ENCODE measurements at regions not wholly inside any gene's neighbourhood (a gene's known extent, or its start where the extent isn't known, plus 50 kb on each side); places are given as distances from the start of the nearest gene placed in this dataset.
A peak's percentile ranks its signal among the peaks of the same experiment; 100 is the strongest.
"Not testable (repeated sequence)": the region's sequence is repeated elsewhere in the genome, so short reads cannot be mapped to it uniquely, and the experiment has no call there.

DNA sequence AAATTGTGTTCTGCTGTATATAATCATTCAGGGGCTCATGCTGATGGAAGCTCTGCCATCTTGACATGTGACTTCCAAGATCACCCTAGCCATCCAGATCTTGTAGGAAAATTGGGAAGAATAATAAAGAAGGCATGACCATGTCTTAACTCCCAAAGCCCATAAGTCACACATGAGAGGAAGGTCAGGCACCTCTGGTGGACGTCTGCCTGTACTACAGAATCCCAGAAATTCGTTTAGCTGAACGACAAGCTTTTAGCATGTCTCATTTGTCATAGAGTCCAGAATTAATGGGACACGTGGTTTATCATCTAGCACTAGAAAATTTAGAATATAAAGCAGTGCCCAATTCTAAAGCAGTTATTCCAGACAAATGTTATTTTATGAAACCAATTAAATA is 212.7 kb downstream of the CENPC start:
- DNase-seq (ENCODE audit: low read depth): no peak

DNA sequence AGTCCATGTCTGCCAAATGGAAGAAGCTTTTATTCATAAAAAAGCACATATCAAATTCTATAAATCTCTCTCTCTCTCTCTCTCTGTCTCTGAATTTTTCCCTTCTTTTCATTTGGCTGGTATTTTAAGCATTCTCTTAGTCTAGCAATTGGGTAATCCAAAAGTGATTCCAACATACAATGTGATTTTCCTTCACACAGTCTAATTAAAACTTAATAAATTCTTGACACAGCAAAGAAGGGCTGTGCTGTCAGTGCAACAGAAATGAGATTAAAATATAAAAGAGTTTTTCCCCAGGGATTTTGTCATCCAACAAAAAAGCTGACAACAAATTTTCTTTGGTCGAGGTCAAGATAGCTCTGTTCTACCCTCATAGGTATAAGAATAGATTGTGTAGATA is 216.9 kb downstream of the CENPC start:
- no peak for DNase-seq (ENCODE audit: low read depth)

DNA sequence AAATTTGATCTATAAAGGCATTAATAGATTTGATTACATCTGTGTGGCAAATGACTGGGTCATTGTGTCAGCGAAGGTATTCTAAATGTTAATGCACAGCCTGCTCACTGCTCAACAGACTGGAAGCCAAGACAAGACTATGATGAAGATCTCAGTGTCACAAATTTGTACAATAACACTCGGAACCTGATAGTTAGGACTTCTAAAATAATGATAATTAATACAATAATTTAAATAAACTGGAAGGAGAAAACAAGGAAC is 217.4 kb downstream of the CENPC start:
- DNase-seq (ENCODE audit: low read depth): no peak

DNA sequence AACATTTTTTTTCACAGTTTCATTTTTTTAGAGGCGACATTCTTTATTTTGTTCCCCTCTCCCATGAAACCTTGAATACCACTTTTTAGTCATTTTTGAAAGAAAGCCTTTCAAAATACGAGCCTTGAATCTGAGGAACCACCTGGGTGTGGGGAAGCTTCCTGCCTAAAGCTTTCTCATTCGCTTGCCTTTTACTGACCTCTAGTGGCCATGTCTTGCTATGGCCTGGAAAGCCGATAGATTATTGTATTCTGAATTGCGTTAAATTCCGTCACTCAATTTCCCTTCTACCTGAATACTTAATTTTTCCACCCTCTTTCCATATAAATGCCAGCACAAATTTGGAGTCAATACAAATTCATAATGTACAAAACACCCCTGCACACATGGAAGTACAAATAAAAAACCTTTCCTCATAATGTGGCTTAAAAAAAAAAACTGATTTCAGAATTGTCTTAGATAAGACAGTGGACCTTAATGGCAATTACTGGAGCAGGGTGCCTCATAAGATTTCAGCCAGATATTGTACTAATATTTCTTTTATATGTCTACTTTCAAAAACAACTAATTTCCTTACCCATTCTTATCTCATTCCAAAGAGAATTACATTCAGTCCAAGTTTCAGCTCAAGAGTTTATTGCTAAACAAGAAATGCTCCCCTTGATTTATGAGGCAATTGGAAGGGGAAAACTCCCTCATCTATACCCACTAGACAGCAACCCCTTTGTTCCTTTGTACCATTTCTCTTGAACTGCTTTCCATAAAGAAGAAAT is 217.9 kb downstream of the CENPC start:
- DNase-seq (ENCODE audit: low read depth): peak; percentile 17

DNA sequence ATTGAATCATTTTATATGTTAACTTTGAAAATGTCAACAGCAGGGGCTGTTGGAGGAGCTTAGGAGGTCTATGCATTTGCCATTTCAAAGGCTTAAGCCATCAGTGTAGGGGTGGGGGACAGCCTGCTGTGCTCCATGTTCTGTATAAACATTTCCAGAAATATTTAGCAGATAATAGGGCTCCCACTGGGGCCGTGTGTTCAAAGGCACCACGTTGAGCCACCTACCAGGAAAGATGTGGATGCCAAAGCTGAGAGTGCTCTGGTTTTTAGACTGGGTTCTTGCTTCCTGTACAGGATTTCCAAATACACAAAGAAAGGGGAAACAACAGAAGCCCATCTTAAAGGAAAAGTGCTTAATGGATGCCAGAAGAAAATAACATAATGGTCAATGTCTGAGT is 219.5 kb downstream of the CENPC start:
- no peak for DNase-seq (ENCODE audit: low read depth)

DNA sequence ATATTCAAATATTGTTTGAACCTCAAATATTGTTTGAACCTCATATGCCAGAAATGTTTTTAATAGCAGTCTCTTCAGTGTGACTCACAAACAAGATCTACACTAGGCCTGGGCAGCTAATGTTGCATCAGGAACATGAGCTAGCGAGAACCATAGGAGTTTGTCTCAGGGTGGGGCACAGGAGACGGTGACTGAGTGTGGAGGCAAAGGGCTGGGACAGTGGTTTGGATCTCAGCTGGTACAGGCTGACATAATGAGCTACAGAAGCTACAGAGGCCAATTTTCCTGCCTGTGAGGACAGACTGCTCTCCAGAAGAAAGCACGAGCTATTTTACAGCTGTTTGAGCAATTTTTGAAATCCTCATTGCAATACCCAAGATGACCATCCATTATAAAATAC is 224.7 kb downstream of the CENPC start:
- no peak for DNase-seq (ENCODE audit: low read depth)

DNA sequence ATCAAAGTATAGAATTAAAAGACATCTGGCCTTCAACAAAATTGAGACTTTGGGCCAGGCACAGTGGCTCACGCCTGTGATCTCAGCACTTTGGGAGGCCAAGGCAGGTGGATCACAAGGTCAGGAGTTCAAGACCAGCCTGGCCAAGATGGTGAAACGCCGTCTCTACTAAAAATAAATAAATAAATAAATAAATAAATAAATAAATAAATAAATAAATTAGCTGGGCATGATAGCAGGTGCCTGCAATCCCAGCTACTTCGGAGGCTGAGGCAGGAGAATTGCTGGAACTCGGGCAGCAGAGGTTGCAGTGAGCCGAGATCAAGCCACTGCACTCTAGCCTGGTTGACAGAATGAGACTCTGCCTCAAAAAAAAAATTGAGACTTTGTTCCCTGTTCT is 225.7 kb downstream of the CENPC start:
- DNase-seq (ENCODE audit: low read depth): not testable (repeated sequence)

DNA sequence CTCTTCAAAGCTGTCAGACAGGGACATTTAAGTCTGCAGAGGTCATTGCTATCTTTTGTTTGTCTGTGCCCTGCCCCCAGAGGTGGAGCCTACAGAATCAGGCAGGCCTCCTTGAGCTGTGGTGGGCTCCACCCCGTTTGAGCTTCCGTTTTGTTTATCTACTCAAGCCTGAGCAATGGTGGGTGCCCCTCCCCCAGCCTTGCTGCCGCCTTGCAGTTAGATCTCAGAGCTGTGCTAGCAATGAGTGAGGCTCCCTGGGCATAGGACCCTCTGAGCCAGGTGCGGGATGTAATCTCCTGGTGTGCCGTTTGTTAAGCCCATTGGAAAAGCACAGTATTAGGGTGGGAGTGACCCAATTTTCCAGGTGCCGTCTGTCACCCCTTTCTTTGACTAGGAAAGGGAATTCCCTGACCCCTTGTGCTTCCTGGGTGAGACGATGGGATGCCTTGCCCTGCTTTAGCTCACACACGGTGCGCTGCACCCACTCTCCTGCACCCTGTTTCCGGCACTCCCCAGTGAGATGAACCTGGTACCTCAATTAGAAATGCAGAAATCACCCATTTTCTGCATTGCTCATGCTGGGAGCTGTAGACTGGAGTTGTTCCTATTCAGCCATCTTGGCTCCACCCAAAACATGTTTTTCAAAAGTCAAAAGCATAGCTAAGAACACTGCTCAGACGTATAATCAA is 244.7 kb downstream of the CENPC start:
- not testable (repeated sequence) for DNase-seq (ENCODE audit: low read depth)

DNA sequence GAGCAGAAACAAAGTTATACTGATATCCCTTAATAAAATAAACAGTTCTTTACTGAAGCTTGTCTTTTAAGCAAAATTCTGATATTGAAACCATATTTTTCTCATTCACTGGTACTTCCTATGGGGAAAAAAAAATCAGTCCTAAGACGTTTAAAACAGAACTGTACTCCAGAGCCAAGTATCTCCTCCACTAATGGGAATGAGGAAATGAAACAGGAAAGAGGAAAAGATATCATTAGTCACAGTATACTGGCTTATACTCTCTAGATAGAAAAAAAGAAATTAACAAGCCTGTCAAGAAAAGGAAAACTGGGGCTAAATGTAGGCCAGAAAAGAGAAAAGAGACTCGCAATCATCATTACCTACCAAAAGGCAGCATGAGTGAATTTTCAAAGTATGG is 252.7 kb downstream of the CENPC start:
- DNase-seq (ENCODE audit: low read depth): no peak

DNA sequence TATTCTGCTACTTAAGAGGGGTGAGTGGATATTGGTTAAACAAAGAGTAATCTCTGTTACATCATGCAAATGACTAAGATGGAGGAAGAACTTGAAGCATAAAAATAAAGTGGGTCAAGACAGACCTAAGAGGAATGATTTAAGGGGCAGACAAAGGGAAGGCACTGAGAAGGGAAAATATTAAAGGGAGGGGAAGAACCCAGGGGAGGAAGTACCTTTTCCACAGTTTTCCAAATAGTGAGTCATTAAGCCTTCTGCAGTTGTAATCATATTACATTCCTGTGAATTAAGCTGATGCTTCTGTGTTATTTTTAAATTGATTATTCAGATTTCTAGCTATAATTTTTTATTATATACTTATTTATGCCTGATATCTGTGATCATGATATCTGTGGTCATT is 253.3 kb downstream of the CENPC start:
- DNase-seq (ENCODE audit: low read depth): no peak

DNA sequence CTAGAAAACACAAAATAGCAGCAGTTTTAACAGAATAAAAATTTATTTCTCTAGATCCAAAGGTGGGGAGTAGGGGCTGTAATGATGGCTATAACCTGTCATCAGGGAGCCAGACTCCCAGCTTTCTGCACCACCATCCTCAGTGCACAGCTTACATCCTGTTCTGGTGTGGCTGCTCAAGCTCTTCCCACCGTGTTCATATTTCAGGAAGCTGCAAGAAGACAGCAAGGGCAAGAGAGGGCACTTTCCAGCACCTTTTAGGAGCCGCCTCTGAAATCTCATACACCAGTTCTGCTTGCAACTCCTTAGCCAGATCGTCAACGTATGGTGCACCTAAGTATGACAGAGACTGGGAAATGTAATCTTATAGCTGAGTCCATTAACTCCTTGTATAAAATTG is 253.7 kb downstream of the CENPC start:
- DNase-seq (ENCODE audit: low read depth): no peak

DNA sequence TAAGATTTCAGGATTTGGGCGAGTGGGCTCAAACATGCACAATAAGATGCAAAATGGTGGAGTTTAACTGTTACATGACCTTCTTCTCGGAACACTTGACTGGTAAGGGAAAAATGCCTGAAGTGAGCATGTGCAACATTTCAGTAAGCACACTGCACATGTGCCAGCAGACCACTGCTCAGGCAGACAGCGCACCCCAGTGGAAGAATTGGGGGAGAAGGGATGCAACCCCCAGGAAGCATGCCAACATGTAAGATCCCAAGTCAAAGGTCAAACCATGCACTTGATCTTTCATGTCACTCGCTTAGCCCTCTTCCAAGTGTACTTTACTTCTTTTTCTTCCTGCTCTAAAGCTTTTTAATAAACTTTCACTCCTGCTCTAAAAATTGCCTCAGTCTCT is 256.3 kb downstream of the CENPC start:
- DNase-seq (ENCODE audit: low read depth): peak; percentile 12

DNA sequence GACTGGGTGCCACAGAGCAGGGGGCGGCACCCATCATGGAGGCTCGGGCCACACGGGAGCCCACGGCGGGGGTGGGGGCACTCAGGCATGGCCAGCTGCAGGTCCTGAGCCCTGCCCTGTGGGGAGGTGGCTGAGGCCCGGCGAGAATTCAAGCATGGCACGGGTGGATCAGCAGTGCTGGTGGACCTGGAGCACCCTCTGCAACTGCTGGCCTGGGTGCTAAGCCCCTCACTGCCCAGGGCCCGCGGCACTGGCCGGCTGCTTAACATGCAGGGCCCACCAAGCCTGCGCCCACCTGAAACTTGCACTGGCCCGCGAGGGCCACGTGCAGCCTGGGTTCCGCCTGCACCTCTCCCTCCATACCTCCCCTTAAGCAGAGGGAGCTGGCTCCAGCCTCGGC is 258.6 kb downstream of the CENPC start:
- DNase-seq (ENCODE audit: low read depth): no peak

DNA sequence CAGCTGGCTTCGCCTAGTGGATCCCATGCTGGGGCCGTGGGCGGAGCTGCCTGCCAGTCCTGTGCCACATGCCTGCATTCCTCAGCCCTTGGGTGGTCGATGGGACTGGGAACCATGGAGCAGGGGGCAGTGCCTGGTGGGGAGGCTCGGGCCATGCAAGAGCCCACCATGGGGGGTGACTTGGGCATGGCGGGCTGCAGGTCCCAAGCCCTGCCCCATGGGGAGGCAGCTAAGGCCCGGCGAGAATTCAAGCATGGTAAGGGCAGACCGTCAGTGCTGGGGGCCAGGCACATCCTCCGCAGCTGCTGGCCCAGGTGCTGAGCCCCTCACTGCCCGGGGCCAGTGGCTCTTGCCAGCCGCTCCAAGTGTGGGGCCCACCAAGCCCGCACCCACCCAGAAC is 262.6 kb downstream of the CENPC start:
- DNase-seq (ENCODE audit: low read depth): no peak

DNA sequence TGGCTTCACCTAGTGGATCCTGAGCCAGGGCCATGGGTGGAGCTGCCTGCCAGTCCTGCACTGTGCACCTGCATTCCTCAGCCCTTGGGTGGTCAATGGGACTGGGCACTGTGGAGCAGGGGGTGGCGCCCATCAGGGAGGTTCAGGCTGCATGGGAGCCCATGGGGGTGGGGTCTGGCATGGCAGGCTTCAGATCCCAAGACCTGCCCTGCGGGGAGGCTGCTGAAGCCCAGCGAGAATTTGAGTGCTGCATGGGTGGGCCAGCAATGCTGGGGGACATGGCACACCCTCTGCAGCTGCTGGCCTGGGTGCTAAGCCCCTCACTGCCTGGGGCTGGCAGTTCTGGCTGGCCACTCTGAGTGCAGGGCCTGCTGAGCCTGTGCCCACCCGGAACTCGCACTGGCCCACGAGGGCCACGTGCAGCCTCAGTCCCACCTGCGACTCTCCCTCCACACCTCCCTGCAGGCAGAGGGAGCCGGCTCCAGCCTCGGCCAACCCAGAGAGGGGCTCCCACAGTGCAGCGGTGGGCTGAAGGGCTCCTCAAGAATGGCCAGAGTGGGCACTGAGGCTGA is 270.0 kb downstream of the CENPC start:
- no peak for DNase-seq (ENCODE audit: low read depth)

DNA sequence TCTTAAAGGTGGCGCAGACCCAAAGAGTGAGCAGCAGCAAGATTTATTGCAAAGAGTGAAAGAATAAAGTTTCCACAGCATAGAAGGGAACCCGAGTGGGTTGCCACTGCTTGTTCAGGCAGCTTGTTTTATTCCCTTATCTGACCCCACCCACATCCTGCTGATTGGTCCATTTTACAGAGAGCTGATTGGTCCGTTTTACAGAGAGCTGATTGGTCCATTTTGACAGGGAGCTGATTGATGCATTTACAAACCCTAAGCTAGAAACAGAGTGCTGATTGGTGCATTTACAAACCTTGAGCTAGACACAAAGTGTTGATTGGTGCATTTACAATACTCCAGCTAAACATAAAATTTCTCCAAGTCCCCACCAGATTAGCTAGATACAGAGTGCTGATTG is 270.6 kb downstream of the CENPC start:
- DNase-seq (ENCODE audit: low read depth): not testable (repeated sequence)

DNA sequence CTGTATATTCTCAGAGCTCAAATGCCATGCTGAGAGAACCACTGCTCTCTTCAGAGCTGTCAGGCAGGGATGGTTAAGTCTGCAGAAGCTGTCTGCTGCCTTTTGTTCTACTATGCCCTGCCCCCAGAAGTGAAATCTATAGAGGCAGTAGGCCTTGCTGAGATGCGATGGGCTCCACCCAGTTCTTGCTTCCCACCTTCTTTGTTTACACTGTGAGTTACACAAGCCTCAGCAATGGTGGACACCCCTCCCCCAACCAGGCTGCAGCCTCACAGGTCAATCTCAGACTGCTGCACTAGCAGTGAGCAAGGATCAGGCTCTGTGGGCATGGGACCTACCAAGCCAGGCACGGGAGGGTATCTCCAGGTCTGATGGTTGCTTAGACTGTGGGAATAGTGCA is 271.6 kb downstream of the CENPC start:
- no peak for DNase-seq (ENCODE audit: low read depth)

DNA sequence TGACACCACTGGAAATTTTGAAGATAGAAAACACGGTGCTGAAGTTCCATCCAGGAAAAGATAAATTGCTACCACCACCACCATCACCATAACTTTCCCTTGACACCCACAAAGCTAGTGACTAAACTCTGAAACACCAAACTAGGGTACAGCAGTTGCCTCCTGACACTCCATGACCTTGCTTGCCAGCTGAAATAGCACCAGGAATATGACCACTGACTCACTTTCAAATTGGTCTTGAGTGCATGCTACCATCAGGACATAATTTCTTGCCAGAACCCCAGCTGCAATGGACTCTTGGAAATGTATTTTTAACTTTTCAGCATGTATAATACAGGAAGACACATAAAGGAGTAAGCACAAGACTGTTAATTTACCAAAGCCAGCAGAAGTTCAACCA is 283.3 kb downstream of the CENPC start:
- DNase-seq (ENCODE audit: low read depth): no peak

DNA sequence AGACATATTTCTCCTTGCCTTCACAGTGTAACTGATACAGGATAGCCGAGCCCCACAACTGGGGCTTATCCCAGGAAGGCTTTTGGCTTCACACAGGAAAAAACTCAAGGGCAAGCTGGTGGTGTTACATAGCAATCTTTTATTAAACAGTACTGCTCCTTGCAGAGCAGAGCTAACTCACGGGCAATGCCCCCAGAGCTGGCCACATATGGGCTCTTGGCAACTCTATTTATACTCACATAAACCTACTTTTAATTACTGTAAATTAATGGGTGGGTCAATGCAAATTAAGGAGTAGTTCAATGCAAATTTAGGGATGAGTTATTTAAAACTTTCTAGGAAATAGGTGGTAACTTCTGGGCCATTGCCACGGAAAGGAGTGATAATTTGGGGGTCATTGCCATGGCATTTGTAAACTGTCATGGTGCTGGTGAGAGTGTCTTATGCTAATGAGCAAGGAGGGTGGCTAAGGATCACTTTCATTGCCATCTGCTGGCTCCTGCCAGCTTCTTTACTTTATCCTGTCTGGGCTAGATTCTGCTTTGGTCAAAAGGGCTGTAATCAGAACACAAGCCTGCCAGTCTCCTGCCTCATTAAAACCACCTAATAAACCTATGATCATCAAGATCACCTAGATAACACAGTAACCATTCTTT is 288.8 kb downstream of the CENPC start:
- no peak for DNase-seq (ENCODE audit: low read depth)

DNA sequence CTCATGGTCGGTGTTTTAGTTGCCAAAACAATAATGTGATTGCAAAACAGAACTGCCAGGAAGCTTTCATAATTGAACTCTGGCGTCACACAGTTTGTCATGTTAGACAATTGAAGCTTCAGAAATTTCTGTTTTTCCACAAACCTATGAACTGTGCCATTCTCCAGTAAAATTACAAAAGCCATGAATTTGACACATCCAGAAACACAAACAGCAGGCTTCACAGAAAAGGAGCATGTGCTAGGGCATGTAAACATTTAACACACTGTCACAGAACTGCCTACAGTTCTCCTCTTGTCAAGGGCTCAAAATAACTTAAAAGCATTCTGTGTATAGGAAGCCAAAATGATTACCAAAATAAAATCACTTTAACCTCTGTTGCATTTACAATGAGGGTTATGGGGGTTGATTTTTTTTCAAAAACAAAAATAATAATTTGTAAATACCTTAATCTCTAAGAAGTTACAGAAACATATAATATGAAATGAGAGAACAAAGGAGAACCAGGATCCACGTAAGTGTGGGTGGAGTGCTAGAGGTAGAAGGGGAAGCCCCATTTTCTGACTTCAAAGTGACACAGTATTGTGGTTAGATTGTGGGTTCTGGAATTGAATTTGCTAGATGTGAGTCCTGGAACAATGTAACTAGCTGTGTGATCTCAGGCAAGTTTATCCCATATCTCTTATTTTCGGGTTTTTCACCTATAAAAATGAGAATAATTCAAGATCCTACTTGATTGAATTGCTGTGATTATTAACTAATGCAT is 295.0 kb downstream of the CENPC start:
- no peak for DNase-seq (ENCODE audit: low read depth)

DNA sequence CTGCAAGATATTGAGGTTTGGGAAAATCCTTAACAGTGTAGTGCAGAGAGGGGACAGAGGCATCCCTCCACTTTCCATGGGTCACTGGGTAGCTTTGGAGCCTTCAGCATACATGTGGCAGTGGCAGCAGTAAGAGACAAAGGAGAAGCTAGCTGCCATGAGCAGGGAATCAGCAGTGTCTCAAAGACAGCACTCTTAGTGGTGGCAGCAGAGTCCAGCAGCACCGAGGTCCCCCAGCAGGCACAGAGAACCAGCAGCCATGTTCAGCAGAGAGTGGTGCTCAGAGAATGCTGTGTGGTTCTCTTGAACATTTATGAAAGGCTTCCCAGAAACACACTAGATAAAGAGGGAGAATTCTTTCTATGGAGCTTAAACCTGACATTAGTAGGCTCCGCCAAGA is 308.5 kb downstream of the CENPC start:
- DNase-seq (ENCODE audit: low read depth): no peak

DNA sequence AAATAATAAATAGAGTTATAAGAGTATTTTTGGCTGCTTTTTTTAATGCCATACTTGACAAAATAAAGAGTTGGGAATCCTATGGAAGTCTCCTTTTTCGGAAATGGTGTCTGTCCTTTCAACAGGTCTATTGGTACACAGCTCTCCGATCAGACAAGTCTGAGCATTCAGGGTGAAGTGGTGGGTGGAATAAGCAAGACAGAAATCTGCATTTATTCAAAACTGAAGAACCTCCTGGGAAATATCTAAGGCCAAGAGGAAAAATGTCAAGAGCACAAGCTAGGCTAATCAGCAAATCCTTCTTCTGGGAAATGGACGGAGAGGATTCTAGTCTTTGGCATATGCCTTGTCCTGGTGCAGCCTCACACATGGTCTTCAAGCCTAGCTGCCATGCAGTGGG is 309.0 kb downstream of the CENPC start:
- DNase-seq (ENCODE audit: low read depth): no peak

DNA sequence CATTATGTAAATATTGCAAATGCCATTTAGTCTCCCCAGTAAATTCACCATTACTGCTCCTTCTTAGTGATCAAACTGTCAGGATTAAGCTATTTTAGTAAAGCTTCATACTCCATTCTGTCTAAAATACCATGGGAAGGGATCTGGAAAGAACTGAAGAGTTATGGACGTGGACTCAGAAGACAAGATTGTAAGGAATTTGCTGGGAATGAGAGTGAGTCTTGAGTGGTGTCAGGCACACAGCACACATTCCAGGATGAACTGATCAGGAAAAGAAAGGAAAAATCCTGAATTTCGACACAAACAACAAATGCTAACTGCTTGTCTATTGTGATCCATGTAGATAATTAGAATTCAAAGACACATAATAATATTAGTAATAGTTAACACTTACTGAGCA is 311.0 kb downstream of the CENPC start:
- DNase-seq (ENCODE audit: low read depth): no peak
